ENCODE measurements at regions not wholly inside any gene's neighbourhood (a gene's known extent, or its start where the extent isn't known, plus 50 kb on each side); places are given as distances from the start of the nearest gene placed in this dataset.

GRCh38 chr2:7701791-7702190 is 784.6 kb downstream of the RNF144A start:
- no peak overlapping the region for H3K27ac ChIP-seq (ENCODE audit: low read length)
- H3K27me3 ChIP-seq (ENCODE audit: control insufficient read depth, insufficient read depth, low read length), result no peaks in the 10 kb centered on the region
- no peak for DNase-seq
- WGBS (ENCODE audit: insufficient coverage, low lambda C conversion rate), result 100% methylated on average over 1 of the region's 1 CpG
- no peaks in the 10 kb centered on the region for H3K9me3 ChIP-seq (ENCODE audit: control insufficient read depth, low read depth, low read length)
- H3K4me1 ChIP-seq (ENCODE audit: control insufficient read depth, insufficient read depth, low read length), result no peaks in the 10 kb centered on the region
- H3K36me3 ChIP-seq (ENCODE audit: control insufficient read depth, insufficient read depth, low read length), result no peaks in the 10 kb centered on the region
- H3K4me3 ChIP-seq (ENCODE audit: low read length), result no peak overlapping the region

- no peak overlapping the region for H3K4me3 ChIP-seq (ENCODE audit: low read length)
- no peaks in the 10 kb centered on the region for H3K27me3 ChIP-seq (ENCODE audit: control insufficient read depth, insufficient read depth, low read length)
- H3K9me3 ChIP-seq (ENCODE audit: control insufficient read depth, low read depth, low read length), result no peaks in the 10 kb centered on the region
- H3K4me1 ChIP-seq (ENCODE audit: control insufficient read depth, insufficient read depth, low read length), result no peaks in the 10 kb centered on the region
- H3K36me3 ChIP-seq (ENCODE audit: control insufficient read depth, insufficient read depth, low read length), result no peaks in the 10 kb centered on the region
- H3K27ac ChIP-seq (ENCODE audit: low read length), result no peak overlapping the region
- DNase-seq, result peak in 1 of 2 donors; percentile 35
These were observed 785.8 kb downstream of the RNF144A start for GRCh38 chr2:7703048-7703447.

- no CpG with 5 or more reads among the region's 5 CpGs for WGBS (ENCODE audit: insufficient coverage, low lambda C conversion rate)
- Histone ChIP-seq H3K36me3 (ENCODE audit: control insufficient read depth, insufficient read depth, low read length) (no peaks in the 10 kb centered on the region), H3K27ac (ENCODE audit: low read length) (no peak overlapping the region), H3K9me3 (ENCODE audit: control insufficient read depth, low read depth, low read length) (no peaks in the 10 kb centered on the region), H3K4me1 (ENCODE audit: control insufficient read depth, insufficient read depth, low read length) (no peaks in the 10 kb centered on the region), H3K4me3 (ENCODE audit: low read length) (no peak overlapping the region), H3K27me3 (ENCODE audit: control insufficient read depth, insufficient read depth, low read length) (no peaks in the 10 kb centered on the region)
- no peak for DNase-seq
These were observed 786.4 kb downstream of the RNF144A start for GRCh38 chr2:7703543-7704144.

- no peak for DNase-seq
- Histone ChIP-seq H3K4me3 (ENCODE audit: low read length) (no peak overlapping the region), H3K4me1 (ENCODE audit: control insufficient read depth, insufficient read depth, low read length) (no peaks in the 10 kb centered on the region), H3K27me3 (ENCODE audit: control insufficient read depth, insufficient read depth, low read length) (no peaks in the 10 kb centered on the region), H3K36me3 (ENCODE audit: control insufficient read depth, insufficient read depth, low read length) (no peaks in the 10 kb centered on the region), H3K27ac (ENCODE audit: low read length) (no peak overlapping the region), H3K9me3 (ENCODE audit: control insufficient read depth, low read depth, low read length) (no peaks in the 10 kb centered on the region)
- 70% methylated on average over 2 of the region's 6 CpGs for WGBS (ENCODE audit: insufficient coverage, low lambda C conversion rate)
These were observed 787.2 kb downstream of the RNF144A start for GRCh38 chr2:7704296-7704865.

GRCh38 chr2:7706791-7707190 is 789.6 kb downstream of the RNF144A start:
- no peaks in the 10 kb centered on the region for H3K9me3 ChIP-seq (ENCODE audit: control insufficient read depth, low read depth, low read length)
- H3K36me3 ChIP-seq (ENCODE audit: control insufficient read depth, insufficient read depth, low read length), result no peaks in the 10 kb centered on the region
- no CpG with 5 or more reads among the region's 2 CpGs for WGBS (ENCODE audit: insufficient coverage, low lambda C conversion rate)
- H3K27me3 ChIP-seq (ENCODE audit: control insufficient read depth, insufficient read depth, low read length), result no peaks in the 10 kb centered on the region
- no peak for DNase-seq
- no peaks in the 10 kb centered on the region for H3K4me1 ChIP-seq (ENCODE audit: control insufficient read depth, insufficient read depth, low read length)
- no peak overlapping the region for H3K27ac ChIP-seq (ENCODE audit: low read length)
- H3K4me3 ChIP-seq (ENCODE audit: low read length), result no peak overlapping the region

GRCh38 chr2:7707723-7708122 is 790.5 kb downstream of the RNF144A start:
- no peaks in the 10 kb centered on the region for H3K9me3 ChIP-seq (ENCODE audit: control insufficient read depth, low read depth, low read length)
- no peak for DNase-seq
- 81% methylated on average over 2 of the region's 2 CpGs for WGBS (ENCODE audit: insufficient coverage, low lambda C conversion rate)
- no peak overlapping the region for H3K4me3 ChIP-seq (ENCODE audit: low read length)
- H3K4me1 ChIP-seq (ENCODE audit: control insufficient read depth, insufficient read depth, low read length), result no peaks in the 10 kb centered on the region
- H3K36me3 ChIP-seq (ENCODE audit: control insufficient read depth, insufficient read depth, low read length), result no peaks in the 10 kb centered on the region
- H3K27me3 ChIP-seq (ENCODE audit: control insufficient read depth, insufficient read depth, low read length), result peaks cover 2% of the 10 kb centered on the region
- no peak overlapping the region for H3K27ac ChIP-seq (ENCODE audit: low read length)

- DNase-seq, result no peak
- H3K27me3 ChIP-seq (ENCODE audit: control insufficient read depth, insufficient read depth, low read length), result peaks cover 5% of the 10 kb centered on the region
- no CpG with 5 or more reads among the region's 5 CpGs for WGBS (ENCODE audit: insufficient coverage, low lambda C conversion rate)
These were observed 792.7 kb downstream of the RNF144A start for GRCh38 chr2:7709907-7710306.

GRCh38 chr2:7711167-7711566 is 794.0 kb downstream of the RNF144A start:
- Histone ChIP-seq H3K4me1 (ENCODE audit: control insufficient read depth, insufficient read depth, low read length) (no peaks in the 10 kb centered on the region), H3K9me3 (ENCODE audit: control insufficient read depth, low read depth, low read length) (no peaks in the 10 kb centered on the region), H3K4me3 (ENCODE audit: low read length) (no peak overlapping the region), H3K27ac (ENCODE audit: low read length) (no peak overlapping the region), H3K36me3 (ENCODE audit: control insufficient read depth, insufficient read depth, low read length) (no peaks in the 10 kb centered on the region), H3K27me3 (ENCODE audit: control insufficient read depth, insufficient read depth, low read length) (peaks cover 5% of the 10 kb centered on the region)
- no peak for DNase-seq

More at GRCh38 chr2:7709907-7710306, 792.7 kb downstream of the RNF144A start:
- no peak overlapping the region for H3K4me3 ChIP-seq (ENCODE audit: low read length)
- no peak overlapping the region for H3K27ac ChIP-seq (ENCODE audit: low read length)
- no peaks in the 10 kb centered on the region for H3K9me3 ChIP-seq (ENCODE audit: control insufficient read depth, low read depth, low read length)
- H3K4me1 ChIP-seq (ENCODE audit: control insufficient read depth, insufficient read depth, low read length), result no peaks in the 10 kb centered on the region
- H3K36me3 ChIP-seq (ENCODE audit: control insufficient read depth, insufficient read depth, low read length), result no peaks in the 10 kb centered on the region

- no peaks in the 10 kb centered on the region for H3K27me3 ChIP-seq (ENCODE audit: control insufficient read depth, insufficient read depth, low read length)
- H3K9me3 ChIP-seq (ENCODE audit: control insufficient read depth, low read depth, low read length), result no peaks in the 10 kb centered on the region
- no peaks in the 10 kb centered on the region for H3K4me1 ChIP-seq (ENCODE audit: control insufficient read depth, insufficient read depth, low read length)
- H3K27ac ChIP-seq (ENCODE audit: low read length), result no peak overlapping the region
- no peak overlapping the region for H3K4me3 ChIP-seq (ENCODE audit: low read length)
- no CpG with 5 or more reads among the region's 2 CpGs for WGBS (ENCODE audit: insufficient coverage, low lambda C conversion rate)
- H3K36me3 ChIP-seq (ENCODE audit: control insufficient read depth, insufficient read depth, low read length), result no peaks in the 10 kb centered on the region
- no peak for DNase-seq
These were observed 802.7 kb downstream of the RNF144A start for GRCh38 chr2:7719876-7720275.

GRCh38 chr2:7721413-7721995 is 804.3 kb downstream of the RNF144A start:
- Histone ChIP-seq H3K9me3 (ENCODE audit: control insufficient read depth, low read depth, low read length) (no peaks in the 10 kb centered on the region), H3K27me3 (ENCODE audit: control insufficient read depth, insufficient read depth, low read length) (no peaks in the 10 kb centered on the region), H3K36me3 (ENCODE audit: control insufficient read depth, insufficient read depth, low read length) (no peaks in the 10 kb centered on the region), H3K4me1 (ENCODE audit: control insufficient read depth, insufficient read depth, low read length) (no peaks in the 10 kb centered on the region), H3K4me3 (ENCODE audit: low read length) (no peak overlapping the region), H3K27ac (ENCODE audit: low read length) (no peak overlapping the region)
- 100% methylated on average over 1 of the region's 10 CpGs for WGBS (ENCODE audit: insufficient coverage, low lambda C conversion rate)
- DNase-seq, result no peak
